ENCODE measurements at regions not wholly inside any gene's neighbourhood (a gene's known extent, or its start where the extent isn't known, plus 50 kb on each side); places are given as distances from the start of the nearest gene placed in this dataset.
A peak's percentile ranks its signal among the peaks of the same experiment; 100 is the strongest.
"Not testable (repeated sequence)": the region's sequence is repeated elsewhere in the genome, so short reads cannot be mapped to it uniquely, and the experiment has no call there.

GRCh38 chr22:19603346-19603745 is 79.1 kb upstream of the CLDN5 start:
- not testable (repeated sequence) for DNase-seq

- no peak for DNase-seq
Measured at GRCh38 chr22:19603767-19604166, 79.6 kb upstream of the CLDN5 start.

- DNase-seq, result no peak
Measured at GRCh38 chr22:19604711-19605268, 80.6 kb upstream of the CLDN5 start.

- DNase-seq, result no peak
Measured at GRCh38 chr22:19605508-19606331, 81.5 kb upstream of the CLDN5 start.

- no peak for DNase-seq
Measured at GRCh38 chr22:19606332-19607191, 82.4 kb upstream of the CLDN5 start.

GRCh38 chr22:19607192-19608002 is 83.2 kb upstream of the CLDN5 start:
- DNase-seq, result peak; percentile 48

DNA sequence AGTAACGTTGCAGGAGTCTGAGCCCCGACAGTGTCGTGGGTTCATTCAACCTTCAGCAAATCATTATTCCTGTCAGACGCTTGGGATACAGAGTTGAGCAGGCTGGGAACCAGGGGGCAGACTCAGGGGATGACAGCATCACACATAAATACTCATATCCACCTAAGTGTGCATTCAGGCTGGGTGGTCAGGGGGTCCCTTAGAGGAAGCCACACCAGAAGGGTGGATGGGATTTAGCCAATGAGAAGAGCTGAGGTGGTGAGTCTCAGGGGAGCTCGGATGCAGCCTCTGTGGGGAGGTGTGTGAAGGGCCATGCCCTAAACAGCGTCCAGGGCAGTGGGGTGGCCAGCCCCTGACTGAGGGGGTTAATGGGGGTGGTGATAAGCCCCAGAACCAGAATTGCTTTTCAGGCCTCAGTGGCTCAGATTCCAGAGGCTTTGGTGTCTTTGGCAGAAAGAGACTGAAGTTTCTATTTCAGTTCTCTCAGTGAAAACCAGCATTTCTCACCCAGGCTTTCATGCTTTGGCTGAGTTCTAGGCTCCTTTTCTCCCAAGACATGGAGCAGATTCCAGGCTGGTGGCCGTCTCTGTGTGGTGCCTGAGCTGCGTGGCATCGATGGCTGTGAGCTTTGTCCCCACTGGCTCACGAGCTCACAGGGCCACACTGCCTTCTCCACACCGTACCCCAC is 83.9 kb upstream of the CLDN5 start:
- no peak for DNase-seq

DNA sequence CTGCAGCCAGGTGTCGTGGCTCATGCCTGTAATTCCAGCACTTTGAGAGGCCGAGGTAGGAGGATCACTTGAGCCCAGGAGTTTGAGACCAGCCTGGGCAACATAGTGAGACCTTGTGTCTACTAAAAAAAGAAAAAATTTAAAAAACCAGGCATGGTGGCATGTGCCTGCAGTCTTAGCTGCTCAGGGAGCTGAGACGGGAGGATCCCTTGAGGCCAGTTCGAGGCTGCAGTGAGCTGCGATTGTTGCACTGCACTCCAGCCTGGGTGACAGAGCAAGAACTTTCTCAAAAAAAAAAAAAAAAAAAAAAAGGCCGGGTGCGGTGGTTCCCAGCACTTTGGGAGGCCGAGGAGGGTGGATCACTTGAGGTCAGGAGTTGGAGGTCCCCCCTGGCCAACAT is 85.5 kb upstream of the CLDN5 start:
- DNase-seq, result not testable (repeated sequence)

DNA sequence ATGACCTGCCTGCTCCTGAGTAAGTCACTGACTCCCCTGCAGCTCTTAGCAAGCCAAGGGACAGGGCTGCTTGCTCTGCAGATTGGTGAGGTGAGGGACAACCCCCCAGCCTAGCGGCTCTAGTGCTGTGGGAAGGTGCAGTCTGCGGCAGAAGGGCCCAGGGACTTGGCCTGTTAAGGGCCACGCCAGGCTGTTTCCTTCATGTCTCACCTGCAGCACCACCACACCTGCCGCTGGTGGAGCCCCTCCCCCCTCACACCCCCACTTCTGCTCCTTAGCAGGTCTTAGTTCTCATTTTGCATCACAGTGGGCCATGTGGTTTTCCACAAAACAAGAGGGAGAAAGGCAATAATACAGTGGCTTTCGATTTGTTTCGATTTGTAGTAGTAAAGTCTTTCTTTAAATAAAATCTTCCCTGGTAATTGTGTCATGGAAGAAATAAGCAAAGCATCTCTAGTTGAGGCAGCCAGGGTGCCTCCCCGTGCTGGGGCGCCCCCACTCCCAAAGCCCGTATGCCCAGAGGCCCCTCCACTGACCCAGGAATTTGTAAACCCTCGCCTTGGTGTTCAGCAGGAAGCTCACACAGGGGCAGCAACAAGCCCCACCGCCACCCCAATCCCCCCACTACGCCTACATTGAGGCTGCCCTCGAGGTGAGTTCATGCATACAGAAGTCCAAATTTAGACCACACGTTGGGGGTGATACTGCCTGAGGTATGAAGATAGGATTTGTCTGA is 86.5 kb upstream of the CLDN5 start:
- no peak for DNase-seq

DNA sequence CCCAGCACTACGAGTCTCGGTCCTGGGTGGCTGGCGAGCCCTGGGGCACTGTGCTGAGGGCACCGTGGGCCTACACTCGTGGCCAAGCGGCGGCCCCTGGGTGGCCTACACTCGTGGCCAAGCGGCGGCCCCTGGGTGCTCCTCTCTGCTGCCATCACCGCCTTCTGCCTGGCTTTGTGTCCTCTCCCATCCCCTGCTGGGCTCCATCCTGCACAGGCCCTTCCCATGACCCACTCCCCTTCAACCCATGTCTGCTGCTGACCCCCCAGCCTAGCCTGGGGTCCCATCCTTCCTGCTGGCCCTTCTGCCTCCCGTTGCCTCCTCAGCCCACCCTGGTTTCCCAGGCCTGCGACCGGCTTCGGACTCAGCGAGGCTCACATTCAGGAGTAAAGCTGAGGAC is 87.4 kb upstream of the CLDN5 start:
- no peak for DNase-seq

DNA sequence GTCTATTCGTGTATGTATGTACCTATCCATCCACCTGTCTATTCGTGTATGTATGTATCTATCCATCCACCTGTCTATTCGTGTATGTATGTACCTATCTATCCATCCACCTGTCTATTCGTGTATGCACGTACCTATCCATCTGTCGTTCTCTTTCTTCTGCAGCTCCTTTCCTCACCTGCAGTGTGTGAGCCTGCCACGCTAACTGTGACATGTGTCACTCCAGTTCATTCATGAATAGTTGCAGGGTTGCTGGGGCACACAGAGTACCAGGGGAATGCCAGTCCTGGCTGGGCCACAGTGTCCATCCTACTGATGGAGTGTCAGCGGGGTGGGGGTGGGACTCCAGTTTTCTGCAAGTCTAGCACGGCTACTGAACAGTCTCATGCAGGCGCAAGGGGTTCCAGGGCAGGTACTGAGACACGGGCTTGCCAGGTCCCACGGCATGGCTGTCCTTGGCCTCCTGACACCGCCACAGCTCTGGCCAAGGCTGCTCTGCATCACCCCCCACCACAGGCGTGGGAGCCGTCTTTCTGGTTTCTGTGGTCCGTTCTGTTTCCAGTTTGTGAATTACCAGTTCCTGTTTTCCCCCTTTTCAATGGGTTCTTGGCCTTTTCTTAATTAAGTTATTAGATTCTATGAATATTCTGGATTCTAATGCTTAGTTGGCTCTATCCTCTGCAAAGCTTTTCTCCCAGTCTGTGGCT is 88.8 kb upstream of the CLDN5 start:
- DNase-seq, result no peak

DNA sequence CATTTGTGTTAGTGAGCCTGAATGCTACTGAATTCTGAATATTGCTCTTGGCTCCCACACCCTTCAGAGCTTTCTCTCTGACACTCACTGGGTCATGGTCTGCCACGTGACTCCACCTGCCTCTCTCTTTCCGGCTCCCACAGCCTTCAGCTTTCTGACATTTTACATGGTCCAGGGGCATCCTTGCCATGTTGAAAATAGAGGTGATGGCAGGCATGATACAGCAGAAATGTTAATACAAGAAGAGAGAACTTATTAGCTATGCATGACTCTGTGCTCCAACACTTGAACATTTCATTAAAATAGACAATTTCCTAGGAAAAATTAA is 90.3 kb upstream of the CLDN5 start:
- no peak for DNase-seq

- DNase-seq, result no peak
Measured at GRCh38 chr22:19615001-19615461, 90.8 kb upstream of the CLDN5 start.

GRCh38 chr22:19615867-19616581 is 91.8 kb upstream of the CLDN5 start:
- DNase-seq, result no peak

DNA sequence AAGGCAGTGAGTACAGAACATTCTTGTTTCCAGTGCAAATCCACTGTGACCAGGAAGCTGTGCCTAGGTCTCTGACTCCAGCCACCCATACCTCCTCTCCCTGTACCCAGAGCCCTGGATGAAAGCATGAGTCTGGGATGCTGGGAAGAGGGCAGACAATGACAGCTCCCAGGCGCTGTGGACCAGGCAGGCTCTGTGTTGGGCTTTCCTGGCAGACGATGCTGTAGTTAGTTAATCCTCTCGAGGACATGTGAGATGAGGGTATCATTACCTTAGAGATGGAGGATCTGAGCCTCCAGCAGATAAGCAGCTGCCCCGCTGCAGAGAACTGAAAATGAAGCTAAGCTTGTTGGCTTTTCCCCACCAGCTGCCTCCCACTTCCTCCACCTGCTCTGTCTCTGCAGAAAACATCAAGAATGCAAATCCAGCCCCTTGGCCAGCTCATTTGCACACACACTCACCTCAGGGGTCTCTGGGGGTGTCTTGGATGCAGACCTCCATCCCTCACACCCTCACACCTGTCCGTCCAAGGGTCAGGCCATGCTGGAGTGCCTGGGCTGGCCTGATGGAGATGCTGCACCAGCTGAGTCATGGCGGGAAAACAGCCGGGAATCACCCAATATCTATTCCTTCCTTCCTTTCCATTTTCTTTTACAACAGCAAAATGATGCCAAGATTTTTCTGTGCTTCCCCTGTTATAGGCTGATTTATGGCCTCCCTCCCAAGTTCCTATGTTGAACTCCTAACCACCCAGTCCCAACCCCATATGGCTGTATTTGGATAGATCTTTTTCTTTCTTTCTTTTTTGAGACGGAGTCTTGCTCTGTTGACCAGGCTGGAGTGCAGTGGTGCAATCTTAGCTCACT is 94.9 kb upstream of the SEPTIN5 start:
- DNase-seq, result no peak

DNA sequence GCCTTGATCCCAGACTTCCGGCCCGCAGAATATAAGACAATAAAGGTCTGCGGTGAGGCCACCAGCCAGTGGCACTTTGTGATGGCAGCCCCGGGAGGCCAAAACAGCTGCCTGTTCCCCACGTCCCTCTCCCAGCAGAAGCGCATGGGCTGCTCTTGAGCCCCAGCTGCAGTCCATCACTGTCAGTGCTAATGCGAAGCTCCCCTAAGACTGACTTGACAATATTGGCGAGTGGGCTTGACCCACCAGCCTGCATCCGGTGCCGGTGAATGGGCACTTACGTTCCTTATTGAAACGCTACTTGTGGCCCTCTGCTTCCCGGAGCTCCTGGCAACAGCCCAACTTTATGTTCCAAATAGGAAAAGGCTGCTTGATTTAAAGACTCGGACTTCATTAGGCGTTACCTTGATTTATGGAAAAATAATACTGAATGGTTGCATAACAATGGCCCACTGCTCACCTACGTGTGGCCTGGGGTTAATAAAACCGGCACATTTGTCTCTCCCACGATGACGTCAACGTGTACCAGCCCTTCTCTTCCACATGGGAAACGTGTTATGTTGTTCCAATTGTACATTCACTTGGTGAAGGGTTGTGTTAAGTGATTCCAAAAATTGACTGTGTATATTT is 93.4 kb upstream of the SEPTIN5 start:
- no peak for DNase-seq

DNA sequence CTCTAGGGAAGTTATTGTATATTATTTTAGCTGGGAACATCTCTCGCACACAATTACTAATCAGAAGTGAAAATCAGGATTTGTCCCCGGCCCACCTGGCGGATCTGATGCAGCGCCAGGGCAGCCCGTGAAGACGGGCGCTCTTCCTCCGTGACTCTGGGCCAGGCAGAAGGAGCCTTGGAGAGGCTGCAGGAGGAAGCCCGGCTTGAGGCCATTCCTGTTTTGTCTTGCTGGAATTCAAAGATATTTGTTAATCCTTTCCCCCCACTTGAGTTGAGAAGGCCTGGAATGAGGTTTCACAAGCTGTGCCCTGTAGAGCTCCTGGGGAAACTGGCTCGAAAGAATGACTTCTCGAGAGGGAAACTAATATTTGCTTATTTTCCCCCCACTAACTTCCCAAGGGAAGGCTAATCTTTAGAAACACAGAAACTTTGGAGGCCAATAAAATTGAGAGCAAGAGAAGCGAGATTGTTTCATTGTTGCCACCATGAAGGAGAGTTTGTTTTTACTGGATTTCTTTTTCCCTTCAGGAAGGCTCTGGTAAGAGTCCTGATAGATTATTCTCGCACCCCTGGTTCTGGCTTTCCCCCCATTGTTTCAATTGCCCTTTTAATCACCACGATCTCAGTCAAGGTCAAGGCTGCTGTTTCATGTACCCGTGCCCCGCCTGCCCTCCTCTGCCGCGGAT is 92.8 kb upstream of the SEPTIN5 start:
- DNase-seq, result no peak

GRCh38 chr22:19622061-19622441 is 92.3 kb upstream of the SEPTIN5 start:
- no peak for DNase-seq

Measured in activated T-cell treated with anti-CD3 and anti-CD28 coated beads, Interleukin-2, amount 50 U/mL, for 1 hour (primary cell).